CD4-positive, alpha-beta T cell treated with Interleukin-4 for 1 hour (primary cell): ENCODE measurements at regions not wholly inside any gene's neighbourhood (a gene's known extent, or its start where the extent isn't known, plus 50 kb on each side); places are given as distances from the start of the nearest gene placed in this dataset.

ENCODE experiments used
- DNase-seq, 2 donors: peaks; one replicate each; pipeline ENCODE4 v3.0.0-alpha.2; 2020 to 2022

- DNase-seq: no peak
These were observed 178.7 kb upstream of the MCTP2 start for GRCh38 chr15:94052711-94053110.

- DNase-seq: no peak
These were observed 183.8 kb upstream of the MCTP2 start for GRCh38 chr15:94047566-94047965.

- no peak for DNase-seq
These were observed 189.0 kb upstream of the MCTP2 start for GRCh38 chr15:94042180-94042928.

DNA sequence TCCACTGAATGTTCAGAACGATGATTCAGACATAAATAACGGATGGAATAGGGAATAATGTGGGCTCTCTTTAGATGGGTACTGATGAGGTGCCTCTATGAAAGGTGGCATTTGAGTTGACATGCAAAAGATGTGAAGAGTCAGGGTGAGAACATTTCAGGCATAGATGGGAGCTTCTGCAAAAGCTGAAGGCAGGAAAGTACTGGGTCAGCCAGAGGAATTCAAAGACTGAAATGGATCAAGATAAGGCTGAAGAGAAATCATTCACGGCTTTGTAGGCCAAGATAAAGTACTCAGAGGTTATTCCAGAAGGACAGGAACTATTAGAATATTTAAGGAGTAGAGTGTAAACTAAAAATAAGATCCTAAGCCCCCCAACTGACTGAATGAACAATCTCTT, 189.6 kb upstream of the MCTP2 start:
- DNase-seq: no peak

- DNase-seq: no peak
These were observed 190.7 kb upstream of the MCTP2 start for GRCh38 chr15:94040541-94041248.

GRCh38 chr15:94036156-94036555, 195.2 kb upstream of the MCTP2 start:
- no peak for DNase-seq

DNA sequence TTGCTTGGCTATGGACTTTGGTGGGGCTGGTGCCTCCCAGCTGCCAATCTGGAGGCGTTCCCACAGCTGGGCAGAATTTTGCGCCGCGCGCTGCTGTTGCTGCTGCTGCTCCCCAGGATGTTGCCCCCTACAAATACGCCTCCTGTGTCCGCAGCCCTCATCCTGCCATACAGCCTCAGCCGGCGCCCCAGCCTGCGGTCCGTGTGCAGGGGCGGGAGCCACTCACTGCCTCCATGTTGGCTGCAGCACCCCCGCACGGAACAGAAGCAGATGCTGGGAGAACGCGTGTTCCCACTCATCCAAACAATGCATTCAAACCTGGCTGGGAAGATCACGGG, 197.7 kb upstream of the MCTP2 start:
- DNase-seq: no peak

DNA sequence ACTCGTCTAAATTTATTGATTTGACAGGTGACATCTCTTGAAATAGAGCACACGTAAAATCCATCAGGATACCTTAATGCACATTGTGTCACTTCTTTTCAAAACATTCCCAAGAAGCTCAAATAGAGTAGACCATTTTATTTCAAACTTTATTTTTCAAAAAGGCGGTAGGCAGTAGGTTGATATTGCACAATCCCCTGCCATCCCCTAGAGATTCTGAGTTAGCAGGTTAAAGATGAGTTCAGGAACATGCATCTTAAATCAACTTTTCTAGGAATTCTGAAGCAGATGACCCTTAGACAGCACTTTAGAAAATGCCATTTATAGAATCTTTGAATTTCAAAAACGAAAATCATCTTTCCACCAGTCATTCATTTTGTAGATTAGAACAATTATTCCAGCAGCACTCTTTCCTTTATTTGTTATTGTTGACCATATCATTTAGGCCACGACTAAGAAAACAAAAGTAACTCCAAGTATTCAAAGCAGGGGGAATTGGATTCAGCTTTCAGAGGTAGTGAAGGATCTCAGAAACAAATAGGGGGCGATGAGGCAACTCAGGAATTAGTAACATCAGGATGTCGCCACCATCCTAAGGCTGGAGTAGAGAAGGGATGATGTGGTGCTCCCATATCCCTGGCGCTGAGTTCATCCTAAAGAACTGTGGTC, 198.2 kb upstream of the MCTP2 start:
- DNase-seq: no peak

GRCh38 chr15:94032571-94032970, 198.8 kb upstream of the MCTP2 start:
- DNase-seq: no peak

DNA sequence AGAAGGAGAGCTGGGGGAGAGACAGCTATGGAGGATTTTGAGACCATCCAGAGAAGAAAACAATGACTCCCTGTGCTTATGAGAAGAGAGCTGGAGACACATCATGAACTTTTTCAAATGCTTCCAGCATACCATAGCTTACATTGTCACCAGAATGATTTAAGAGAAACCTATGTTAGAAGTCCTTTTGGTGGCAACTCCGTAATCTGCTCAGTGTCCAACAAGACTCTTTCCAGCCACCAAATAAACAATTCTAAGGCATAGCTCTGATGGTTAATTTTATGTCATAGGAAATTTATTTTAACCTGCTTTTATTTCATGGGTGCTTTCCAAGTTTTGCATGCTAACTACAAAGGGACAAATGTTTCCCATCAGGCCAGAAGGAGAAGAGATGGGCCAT, 200.3 kb upstream of the MCTP2 start:
- DNase-seq: no peak

DNA sequence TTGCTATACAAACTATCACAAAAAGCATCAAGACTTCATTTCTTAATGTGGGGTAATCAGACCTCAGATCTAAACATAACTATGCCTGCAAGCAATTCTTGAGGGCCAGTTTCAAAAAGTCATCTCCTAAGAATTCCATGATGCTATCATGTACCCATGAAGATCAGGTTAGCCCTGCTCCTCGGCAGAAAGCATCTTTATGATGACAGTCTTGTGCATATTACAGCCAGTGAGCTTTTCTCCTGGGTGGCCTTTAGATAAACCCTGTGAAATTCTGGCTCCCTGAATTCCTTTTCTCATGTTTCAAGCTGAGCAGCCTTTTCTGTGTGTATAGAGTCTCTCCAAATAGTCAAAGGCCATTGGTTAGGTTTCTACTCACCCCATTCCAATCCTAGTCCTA, 201.9 kb upstream of the MCTP2 start:
- DNase-seq: no peak

- DNase-seq: no peak
These were observed 202.6 kb upstream of the MCTP2 start for GRCh38 chr15:94028809-94029208.

DNA sequence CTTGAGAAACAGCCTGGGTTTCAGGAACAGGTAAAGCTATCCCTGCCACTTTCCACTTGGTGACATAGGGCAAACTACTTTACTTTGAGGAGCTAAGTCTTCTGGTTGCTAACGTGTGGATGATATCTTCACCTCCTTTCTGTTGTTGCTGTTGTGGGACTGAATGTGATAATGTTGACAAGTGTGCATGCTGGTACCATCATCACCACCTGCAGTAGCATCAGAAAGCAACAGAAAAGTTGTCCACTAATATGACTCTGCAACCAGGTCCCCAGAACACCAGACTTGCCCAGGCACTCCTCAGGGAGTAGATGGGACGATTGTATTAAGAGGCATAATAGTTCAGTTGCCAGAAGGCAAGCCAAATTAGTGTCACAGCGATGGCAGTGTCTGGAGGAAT, 203.2 kb upstream of the MCTP2 start:
- DNase-seq: no peak

DNA sequence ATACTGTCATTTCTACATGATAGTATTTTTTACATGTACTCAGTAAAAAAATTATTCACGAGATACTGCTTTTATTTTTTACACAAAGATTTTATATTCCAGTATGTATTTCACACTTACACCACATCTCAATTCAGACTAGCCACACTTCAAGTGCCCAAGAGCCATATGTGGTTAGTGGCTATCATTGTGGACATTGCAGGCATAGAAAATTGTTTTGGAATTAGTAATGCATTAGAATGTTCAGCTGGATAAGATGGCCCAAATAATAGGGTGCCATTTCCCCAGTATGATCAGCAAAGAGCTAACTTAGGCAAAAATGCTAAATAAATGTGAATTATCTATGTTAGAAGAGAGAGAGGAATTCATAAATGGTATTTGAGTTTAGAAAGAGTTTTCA, 203.8 kb upstream of the MCTP2 start:
- DNase-seq: no peak

GRCh38 chr15:94026458-94027304, 204.7 kb upstream of the MCTP2 start:
- no peak for DNase-seq

- no peak for DNase-seq
These were observed 207.8 kb upstream of the MCTP2 start for GRCh38 chr15:94023531-94023930.

DNA sequence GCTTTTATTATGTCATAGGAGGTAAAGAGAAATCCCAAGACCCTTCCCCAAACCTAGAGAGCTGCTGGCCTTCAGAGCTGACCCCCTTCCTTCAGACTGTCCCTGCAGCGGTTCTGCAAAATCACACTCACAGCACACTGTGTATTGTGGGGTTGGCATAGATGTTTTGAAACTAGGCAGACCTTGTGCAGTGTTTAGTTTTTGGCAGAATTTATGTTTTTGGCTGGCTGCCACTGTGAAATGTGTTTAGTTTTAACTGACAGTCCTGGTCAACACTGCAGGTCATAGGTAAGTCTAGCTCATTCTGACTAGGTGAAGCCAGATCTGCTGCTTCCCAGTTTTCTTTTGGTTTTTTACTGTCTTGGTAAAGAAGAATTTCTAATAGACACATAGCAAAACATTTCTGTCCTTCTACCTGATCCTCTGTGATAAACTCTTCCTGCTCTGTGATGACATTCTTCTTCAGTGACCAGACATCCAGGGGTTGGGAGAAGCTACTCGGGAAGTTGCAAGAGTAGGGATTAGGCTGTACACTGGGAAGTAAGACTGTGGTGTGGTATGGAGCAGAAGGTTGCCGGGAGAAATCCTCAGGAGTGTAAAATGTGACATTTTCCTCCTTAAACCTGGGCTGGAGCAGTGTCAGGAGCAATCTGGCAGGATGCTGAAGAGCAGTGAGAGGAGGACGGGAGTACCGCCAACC, 209.6 kb upstream of the MCTP2 start:
- DNase-seq: no peak

DNA sequence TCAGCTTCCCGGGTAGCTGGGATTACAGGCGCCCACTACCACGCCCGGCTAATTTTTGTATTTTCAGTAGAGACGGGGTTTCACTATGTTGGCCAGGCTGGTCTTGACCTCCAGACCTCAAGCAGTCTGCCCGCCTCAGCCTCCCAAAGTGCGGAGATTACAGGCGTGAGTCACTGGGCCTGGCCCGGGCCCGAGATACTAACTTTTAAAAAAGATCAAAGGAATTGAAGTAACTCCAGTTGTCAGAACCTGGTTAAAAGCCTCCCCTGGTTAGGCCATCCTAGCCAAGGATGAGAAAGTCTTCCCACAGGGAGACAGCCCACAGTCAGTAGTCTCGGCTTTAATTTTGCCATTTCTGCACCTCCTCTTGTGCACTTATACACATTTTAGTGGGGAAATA, 212.3 kb upstream of the MCTP2 start:
- DNase-seq: no peak

- no peak for DNase-seq
These were observed 216.0 kb upstream of the MCTP2 start for GRCh38 chr15:94015324-94015723.

DNA sequence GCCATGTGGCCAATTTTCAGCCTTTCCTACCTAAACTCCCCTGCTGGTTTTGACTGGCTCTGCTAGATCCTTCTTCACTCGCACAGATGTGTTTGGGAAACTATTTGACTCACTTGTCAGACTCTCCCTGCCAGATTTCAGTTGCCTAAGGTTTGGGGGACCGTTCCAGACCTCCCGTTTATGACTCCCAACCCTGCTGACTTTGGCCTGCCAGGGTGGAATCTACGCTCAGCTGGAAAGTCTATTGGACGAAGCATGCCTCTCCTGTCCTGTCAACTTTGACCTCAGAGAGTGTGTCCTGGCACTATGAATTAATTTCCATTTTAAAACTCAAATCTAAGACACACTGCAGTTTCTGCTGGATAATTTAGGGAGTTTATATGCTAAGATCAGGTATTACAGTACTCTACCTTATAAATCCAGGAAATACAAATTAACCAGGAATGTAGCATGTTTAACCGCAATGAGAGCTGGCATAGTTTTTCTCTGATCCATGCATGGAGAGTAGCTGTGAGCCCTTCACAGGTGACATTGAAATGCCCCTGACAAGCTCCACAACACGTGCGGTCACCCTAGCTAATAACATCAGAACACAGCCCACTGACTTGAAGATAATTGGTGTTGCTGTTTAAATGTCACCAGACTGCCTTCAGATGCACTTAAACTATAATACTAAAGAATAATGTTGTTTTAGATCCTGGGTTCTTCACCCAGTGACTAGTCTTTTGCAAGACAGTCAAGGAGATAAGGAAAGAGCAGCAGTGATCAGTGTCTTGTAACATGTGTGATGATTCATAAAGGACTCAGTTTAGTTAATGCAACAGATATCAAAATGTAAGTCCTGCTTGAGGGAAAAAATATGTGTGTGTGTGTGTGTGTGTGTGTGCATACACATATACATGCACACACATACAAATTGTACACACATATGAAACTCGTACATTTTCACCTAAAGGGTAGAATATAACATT, 223.0 kb upstream of the MCTP2 start:
- DNase-seq: no peak

DNA sequence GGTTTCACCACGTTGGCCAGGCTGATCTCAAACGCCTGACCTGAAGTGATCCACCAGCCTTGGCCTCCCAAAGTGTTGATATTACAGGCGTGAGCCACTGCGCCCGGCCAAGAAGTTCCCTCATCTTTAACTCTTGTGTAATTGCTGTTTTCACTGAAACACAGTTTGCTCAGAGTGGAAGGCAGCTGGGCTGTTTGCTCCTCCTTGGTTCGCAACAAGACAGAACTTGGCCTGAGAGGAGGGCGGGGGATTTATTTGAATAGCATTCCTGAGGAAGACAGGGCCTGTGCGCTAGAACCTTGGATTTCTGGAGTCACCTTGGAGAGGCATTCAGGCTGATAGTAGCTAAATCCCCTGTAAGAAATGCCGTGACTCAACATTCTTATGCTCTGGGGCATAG, 226.7 kb upstream of the MCTP2 start:
- no peak for DNase-seq
